ENCODE measurements at regions not wholly inside any gene's neighbourhood (a gene's known extent, or its start where the extent isn't known, plus 50 kb on each side); places are given as distances from the start of the nearest gene placed in this dataset.

- H3K27ac Mint-ChIP-seq, result no peak overlapping the region
- intact Hi-C loops (cut with micrococcal nuclease), result no loop called here
Observed at GRCh38 chr1:209213989-209214388, 369.5 kb upstream of the CAMK1G start.

GRCh38 chr1:209215826-209216225 lies 367.7 kb upstream of the CAMK1G start:
- intact Hi-C loops (cut with micrococcal nuclease), result no loop called here
- H3K27me3 Mint-ChIP-seq, result peaks cover 9% of the 10 kb centered on the region
- no peak overlapping the region for H3K27ac Mint-ChIP-seq
- no peaks in the 10 kb centered on the region for H3K36me3 Mint-ChIP-seq (ENCODE audit: low read depth)
- no peaks in the 10 kb centered on the region for H3K9me3 Mint-ChIP-seq
- H3K4me3 Mint-ChIP-seq, result no peak overlapping the region
- no peak for DNase-seq
- no peaks in the 10 kb centered on the region for H3K4me1 Mint-ChIP-seq

More at GRCh38 chr1:209213989-209214388, 369.5 kb upstream of the CAMK1G start:
- H3K9me3 Mint-ChIP-seq, result no peaks in the 10 kb centered on the region
- no peaks in the 10 kb centered on the region for H3K4me1 Mint-ChIP-seq
- peaks cover 17% of the 10 kb centered on the region for H3K27me3 Mint-ChIP-seq
- no peak overlapping the region for H3K4me3 Mint-ChIP-seq
- no peak for DNase-seq
- H3K36me3 Mint-ChIP-seq (ENCODE audit: low read depth), result no peaks in the 10 kb centered on the region

- intact Hi-C loops (cut with micrococcal nuclease), result no loop called here
- Mint-ChIP-seq H3K4me3 (no peak overlapping the region), H3K27me3 (peaks cover 9% of the 10 kb centered on the region), H3K27ac (no peak overlapping the region), H3K4me1 (no peaks in the 10 kb centered on the region), H3K9me3 (no peaks in the 10 kb centered on the region), H3K36me3 (ENCODE audit: low read depth) (no peaks in the 10 kb centered on the region)
- no peak for DNase-seq
Observed at GRCh38 chr1:209218113-209218512, 365.4 kb upstream of the CAMK1G start.

- Mint-ChIP-seq H3K27ac (no peak overlapping the region), H3K4me3 (no peak overlapping the region), H3K36me3 (ENCODE audit: low read depth) (no peaks in the 10 kb centered on the region), H3K4me1 (no peaks in the 10 kb centered on the region), H3K27me3 (peaks cover 9% of the 10 kb centered on the region), H3K9me3 (no peaks in the 10 kb centered on the region)
- no peak for DNase-seq
- intact Hi-C loops (cut with micrococcal nuclease), result no loop called here
Observed at GRCh38 chr1:209218981-209219380, 364.5 kb upstream of the CAMK1G start.

GRCh38 chr1:209219791-209220524 lies 363.6 kb upstream of the CAMK1G start:
- Mint-ChIP-seq H3K4me3 (no peak overlapping the region), H3K27ac (no peak overlapping the region), H3K9me3 (no peaks in the 10 kb centered on the region), H3K4me1 (no peaks in the 10 kb centered on the region), H3K36me3 (ENCODE audit: low read depth) (no peaks in the 10 kb centered on the region), H3K27me3 (peaks cover 7% of the 10 kb centered on the region)
- DNase-seq, result no peak
- intact Hi-C loops (cut with micrococcal nuclease), result no loop called here

- Mint-ChIP-seq H3K4me1 (no peaks in the 10 kb centered on the region), H3K9me3 (no peaks in the 10 kb centered on the region), H3K36me3 (ENCODE audit: low read depth) (no peaks in the 10 kb centered on the region), H3K27me3 (peaks cover 5% of the 10 kb centered on the region), H3K4me3 (no peak overlapping the region), H3K27ac (no peak overlapping the region)
- intact Hi-C loops (cut with micrococcal nuclease), result no loop called here
- no peak for DNase-seq
Observed at GRCh38 chr1:209222826-209223225, 360.7 kb upstream of the CAMK1G start.

- Mint-ChIP-seq H3K9me3 (no peaks in the 10 kb centered on the region), H3K4me3 (no peak overlapping the region), H3K36me3 (ENCODE audit: low read depth) (no peaks in the 10 kb centered on the region), H3K27me3 (peaks cover 5% of the 10 kb centered on the region), H3K27ac (no peak overlapping the region), H3K4me1 (no peaks in the 10 kb centered on the region)
- DNase-seq, result no peak
- intact Hi-C loops (cut with micrococcal nuclease), result no loop called here
Observed at GRCh38 chr1:209223791-209224190, 359.7 kb upstream of the CAMK1G start.

- Mint-ChIP-seq H3K27me3 (peaks cover 6% of the 10 kb centered on the region), H3K4me3 (no peak overlapping the region), H3K9me3 (no peaks in the 10 kb centered on the region), H3K4me1 (no peaks in the 10 kb centered on the region), H3K27ac (no peak overlapping the region), H3K36me3 (ENCODE audit: low read depth) (no peaks in the 10 kb centered on the region)
- DNase-seq, result no peak
- intact Hi-C loops (cut with micrococcal nuclease), result no loop called here
Observed at GRCh38 chr1:209224886-209225285, 358.6 kb upstream of the CAMK1G start.

GRCh38 chr1:209227171-209227570 lies 356.3 kb upstream of the CAMK1G start:
- Mint-ChIP-seq H3K9me3 (no peaks in the 10 kb centered on the region), H3K4me3 (no peak overlapping the region), H3K27ac (no peak overlapping the region), H3K27me3 (peaks cover 7% of the 10 kb centered on the region), H3K4me1 (no peaks in the 10 kb centered on the region), H3K36me3 (ENCODE audit: low read depth) (no peaks in the 10 kb centered on the region)
- no peak for DNase-seq
- intact Hi-C loops (cut with micrococcal nuclease), result no loop called here

- intact Hi-C loops (cut with micrococcal nuclease), result no loop called here
- no peaks in the 10 kb centered on the region for H3K4me1 Mint-ChIP-seq
- H3K36me3 Mint-ChIP-seq (ENCODE audit: low read depth), result no peaks in the 10 kb centered on the region
- no peak for DNase-seq
- H3K27me3 Mint-ChIP-seq, result peaks cover 5% of the 10 kb centered on the region
- no peak overlapping the region for H3K27ac Mint-ChIP-seq
- H3K9me3 Mint-ChIP-seq, result no peaks in the 10 kb centered on the region
- H3K4me3 Mint-ChIP-seq, result no peak overlapping the region
Observed at GRCh38 chr1:209227941-209228340, 355.6 kb upstream of the CAMK1G start.

GRCh38 chr1:209229494-209230061 lies 353.9 kb upstream of the CAMK1G start:
- Mint-ChIP-seq H3K4me3 (no peak overlapping the region), H3K4me1 (no peaks in the 10 kb centered on the region), H3K27ac (no peak overlapping the region), H3K27me3 (peaks cover 5% of the 10 kb centered on the region), H3K36me3 (ENCODE audit: low read depth) (no peaks in the 10 kb centered on the region), H3K9me3 (no peaks in the 10 kb centered on the region)
- no peak for DNase-seq
- intact Hi-C loops (cut with micrococcal nuclease), result no loop called here

- DNase-seq, result no peak
- Mint-ChIP-seq H3K4me3 (no peak overlapping the region), H3K27me3 (peaks cover 5% of the 10 kb centered on the region), H3K36me3 (ENCODE audit: low read depth) (no peaks in the 10 kb centered on the region), H3K4me1 (no peaks in the 10 kb centered on the region), H3K9me3 (no peaks in the 10 kb centered on the region), H3K27ac (no peak overlapping the region)
- intact Hi-C loops (cut with micrococcal nuclease), result no loop called here
Observed at GRCh38 chr1:209230314-209230713, 353.2 kb upstream of the CAMK1G start.

GRCh38 chr1:209231476-209232156 lies 351.9 kb upstream of the CAMK1G start:
- no peak overlapping the region for H3K4me3 Mint-ChIP-seq
- H3K4me1 Mint-ChIP-seq, result no peaks in the 10 kb centered on the region
- no peaks in the 10 kb centered on the region for H3K36me3 Mint-ChIP-seq (ENCODE audit: low read depth)
- H3K27me3 Mint-ChIP-seq, result peaks cover 5% of the 10 kb centered on the region
- no peaks in the 10 kb centered on the region for H3K9me3 Mint-ChIP-seq
- intact Hi-C loops (cut with micrococcal nuclease), result no loop called here
- no peak for DNase-seq
- no peak overlapping the region for H3K27ac Mint-ChIP-seq

- Mint-ChIP-seq H3K4me1 (no peaks in the 10 kb centered on the region), H3K27me3 (peaks cover 5% of the 10 kb centered on the region), H3K27ac (no peak overlapping the region), H3K4me3 (no peak overlapping the region), H3K36me3 (ENCODE audit: low read depth) (no peaks in the 10 kb centered on the region), H3K9me3 (no peaks in the 10 kb centered on the region)
- intact Hi-C loops (cut with micrococcal nuclease), result no loop called here
- no peak for DNase-seq
Observed at GRCh38 chr1:209232197-209232596, 351.3 kb upstream of the CAMK1G start.

All from activated CD4-positive, alpha-beta T cell treated with anti-CD3 and anti-CD28 coated beads, Interleukin-2, amount 10 ng/mL, durations not matched to agents 24 days and 14 days (primary cell).